ENCODE measurements at regions not wholly inside any gene's neighbourhood (a gene's known extent, or its start where the extent isn't known, plus 50 kb on each side); places are given as distances from the start of the nearest gene placed in this dataset.
"Not testable (repeated sequence)": the region's sequence is repeated elsewhere in the genome, so short reads cannot be mapped to it uniquely, and the experiment has no call there.

DNA sequence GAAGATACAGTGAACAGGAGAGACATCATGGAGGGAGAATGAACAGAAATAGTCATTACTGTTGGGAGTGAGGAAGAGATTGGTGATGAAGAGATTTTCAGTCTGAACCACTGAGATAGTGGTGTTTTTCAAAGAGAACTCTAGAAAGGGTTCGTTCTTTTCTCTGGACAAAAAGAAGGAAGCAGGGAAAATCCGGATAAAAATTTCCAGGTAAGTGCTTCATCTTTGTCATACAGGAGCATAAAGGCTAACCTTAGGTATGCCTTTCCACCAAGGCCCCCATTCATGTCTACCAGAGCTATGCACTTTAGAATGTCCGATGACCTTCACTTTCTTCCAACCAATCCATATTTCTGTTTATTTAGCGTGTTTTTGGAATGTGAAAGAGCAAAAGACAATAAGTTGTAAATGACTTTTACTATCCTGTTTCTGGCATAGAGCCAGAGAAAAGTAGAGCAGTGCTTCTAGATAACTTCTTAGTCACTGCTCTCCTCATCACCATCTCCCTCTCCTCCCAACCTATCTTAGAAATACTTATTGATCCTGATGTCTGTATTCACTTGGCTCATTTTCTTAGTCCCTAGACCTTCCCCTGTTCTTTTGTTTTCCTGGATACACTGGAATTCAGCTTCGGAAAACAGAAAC, 116.5 kb downstream of the TTC6 start:
- WGBS (ENCODE audit: insufficient coverage): no CpG with 5 or more reads among the region's 5 CpGs
- H3K9me3 ChIP-seq (replicated peaks; ENCODE audit: control insufficient read depth, low read depth, low read length): no peaks in the 10 kb centered on the region
- DNase-seq: no peak
- H3K27me3 ChIP-seq (ENCODE audit: control insufficient read depth, insufficient read depth, low read length): no peaks in the 10 kb centered on the region
- no peak overlapping the region for H3K27ac ChIP-seq (ENCODE audit: low read length)
- H3K4me1 ChIP-seq (ENCODE audit: control insufficient read depth, insufficient read depth, low read length): no peaks in the 10 kb centered on the region
- H3K36me3 ChIP-seq (ENCODE audit: control insufficient read depth, insufficient read depth, low read length): no peaks in the 10 kb centered on the region
- no peak overlapping the region for H3K4me3 ChIP-seq (ENCODE audit: low read length)

DNA sequence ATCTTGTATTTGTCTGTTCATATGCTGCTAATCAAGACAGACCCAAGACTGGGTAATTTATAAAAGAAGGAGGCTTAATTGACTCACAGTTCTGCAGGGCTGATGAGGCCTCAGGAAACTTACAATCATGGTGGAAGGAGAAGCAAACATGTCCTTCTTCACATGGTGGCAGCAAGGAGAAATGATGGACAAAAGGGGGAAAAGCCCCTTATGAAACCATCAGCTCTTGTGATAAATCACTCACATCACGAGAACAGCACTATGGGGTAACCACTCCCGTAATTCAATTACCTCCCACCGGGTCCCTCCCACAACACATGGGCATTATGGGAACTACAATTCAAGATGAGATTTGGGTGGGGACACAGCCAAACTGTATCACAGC, 117.0 kb downstream of the TTC6 start:
- no CpG with 5 or more reads among the region's 3 CpGs for WGBS (ENCODE audit: insufficient coverage)
- not testable (repeated sequence) for H3K27me3 ChIP-seq (ENCODE audit: control insufficient read depth, insufficient read depth, low read length); H3K4me3 ChIP-seq (ENCODE audit: low read length); H3K9me3 ChIP-seq (replicated peaks; ENCODE audit: control insufficient read depth, low read depth, low read length); H3K36me3 ChIP-seq (ENCODE audit: control insufficient read depth, insufficient read depth, low read length); H3K4me1 ChIP-seq (ENCODE audit: control insufficient read depth, insufficient read depth, low read length); H3K27ac ChIP-seq (ENCODE audit: low read length); DNase-seq

DNA sequence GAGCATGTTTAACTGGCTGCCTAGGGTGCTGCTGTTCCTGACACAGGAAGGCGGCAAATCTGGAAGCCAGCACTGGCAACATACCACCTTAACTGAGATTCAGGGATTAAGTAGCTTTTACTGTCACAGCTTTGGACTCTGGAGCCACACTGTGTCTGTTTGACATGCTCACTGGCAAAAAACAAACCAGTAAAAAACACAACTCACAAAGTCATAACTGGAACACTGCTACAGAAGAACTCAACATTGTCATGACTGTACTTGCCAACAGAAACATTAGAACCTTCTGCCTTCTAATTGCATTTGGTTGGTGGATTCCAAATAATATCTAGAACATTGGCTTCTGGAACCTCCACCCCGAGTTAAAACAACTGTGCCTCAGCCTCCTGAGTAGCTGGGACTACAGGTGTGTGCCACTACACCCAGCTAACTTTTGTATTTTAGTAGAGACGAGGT, 117.6 kb downstream of the TTC6 start:
- Histone ChIP-seq H3K4me1 (ENCODE audit: control insufficient read depth, insufficient read depth, low read length) (no peaks in the 10 kb centered on the region), H3K36me3 (ENCODE audit: control insufficient read depth, insufficient read depth, low read length) (no peaks in the 10 kb centered on the region), H3K27me3 (ENCODE audit: control insufficient read depth, insufficient read depth, low read length) (no peaks in the 10 kb centered on the region), H3K9me3 (replicated peaks; ENCODE audit: control insufficient read depth, low read depth, low read length) (no peaks in the 10 kb centered on the region), H3K27ac (ENCODE audit: low read length) (no peak overlapping the region), H3K4me3 (ENCODE audit: low read length) (no peak overlapping the region)
- no peak for DNase-seq
- WGBS (ENCODE audit: insufficient coverage): 100% methylated on average over 1 of the region's 3 CpGs

DNA sequence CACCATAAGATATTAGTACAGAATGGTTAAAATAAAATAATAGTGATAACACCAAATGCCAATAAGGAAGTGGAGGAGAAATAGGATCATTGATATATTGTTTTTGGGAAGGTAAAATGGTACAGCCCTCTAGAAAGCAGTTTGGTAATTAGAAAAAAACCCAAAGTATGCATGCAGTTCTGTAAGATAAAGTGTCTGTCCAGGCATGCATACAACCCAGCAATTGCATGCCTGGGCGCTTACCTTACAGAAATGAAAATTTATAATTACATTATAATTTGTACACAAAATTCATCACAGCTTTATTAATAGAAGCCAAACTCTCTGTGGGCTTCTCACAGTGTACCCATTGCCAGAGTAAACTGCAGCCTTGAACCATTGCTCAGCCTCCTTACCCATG, 124.7 kb downstream of the TTC6 start:
- Histone ChIP-seq H3K36me3 (ENCODE audit: control insufficient read depth, insufficient read depth, low read length) (no peaks in the 10 kb centered on the region), H3K27me3 (ENCODE audit: control insufficient read depth, insufficient read depth, low read length) (no peaks in the 10 kb centered on the region), H3K4me3 (ENCODE audit: low read length) (no peak overlapping the region), H3K4me1 (ENCODE audit: control insufficient read depth, insufficient read depth, low read length) (no peaks in the 10 kb centered on the region), H3K27ac (ENCODE audit: low read length) (no peak overlapping the region), H3K9me3 (replicated peaks; ENCODE audit: control insufficient read depth, low read depth, low read length) (no peaks in the 10 kb centered on the region)
- no CpG with 5 or more reads among the region's 1 CpG for WGBS (ENCODE audit: insufficient coverage)
- no peak for DNase-seq

DNA sequence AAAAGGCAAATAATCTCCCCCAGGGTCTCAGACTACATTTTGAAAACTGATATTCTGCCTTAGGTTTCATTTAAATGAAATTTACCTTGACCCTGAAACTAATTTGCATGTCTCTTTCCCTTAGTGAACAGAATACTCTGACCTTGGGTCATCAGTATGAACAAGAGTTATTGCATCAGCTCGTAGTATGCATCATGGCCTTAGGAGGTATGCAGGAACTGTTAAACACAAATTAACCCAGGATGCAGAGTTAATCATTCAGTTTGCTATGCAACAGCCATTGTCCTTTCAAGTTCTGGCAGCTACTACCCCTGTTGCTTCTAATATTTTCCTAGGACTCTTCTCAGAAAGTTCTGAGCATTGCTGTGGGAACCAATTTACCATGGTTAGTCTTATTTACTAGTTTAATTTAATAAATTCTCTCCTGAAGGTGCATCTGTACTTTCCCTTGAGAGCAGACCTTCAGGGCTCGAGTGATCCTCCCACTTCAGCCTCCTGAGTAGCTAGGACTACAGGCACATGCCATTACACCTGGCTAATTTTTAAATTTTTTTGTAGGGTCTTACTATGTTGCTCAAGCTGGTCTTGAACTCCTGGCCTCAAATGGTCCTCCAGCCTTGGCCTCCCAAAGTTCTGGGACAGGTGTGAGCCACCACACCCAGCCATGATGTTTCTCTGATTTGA, 126.7 kb downstream of the TTC6 start:
- no CpG with 5 or more reads among the region's 2 CpGs for WGBS (ENCODE audit: insufficient coverage)
- Histone ChIP-seq H3K27ac (ENCODE audit: low read length) (no peak overlapping the region), H3K4me3 (ENCODE audit: low read length) (no peak overlapping the region), H3K27me3 (ENCODE audit: control insufficient read depth, insufficient read depth, low read length) (no peaks in the 10 kb centered on the region), H3K4me1 (ENCODE audit: control insufficient read depth, insufficient read depth, low read length) (no peaks in the 10 kb centered on the region), H3K9me3 (replicated peaks; ENCODE audit: control insufficient read depth, low read depth, low read length) (no peaks in the 10 kb centered on the region), H3K36me3 (ENCODE audit: control insufficient read depth, insufficient read depth, low read length) (no peaks in the 10 kb centered on the region)
- no peak for DNase-seq

DNA sequence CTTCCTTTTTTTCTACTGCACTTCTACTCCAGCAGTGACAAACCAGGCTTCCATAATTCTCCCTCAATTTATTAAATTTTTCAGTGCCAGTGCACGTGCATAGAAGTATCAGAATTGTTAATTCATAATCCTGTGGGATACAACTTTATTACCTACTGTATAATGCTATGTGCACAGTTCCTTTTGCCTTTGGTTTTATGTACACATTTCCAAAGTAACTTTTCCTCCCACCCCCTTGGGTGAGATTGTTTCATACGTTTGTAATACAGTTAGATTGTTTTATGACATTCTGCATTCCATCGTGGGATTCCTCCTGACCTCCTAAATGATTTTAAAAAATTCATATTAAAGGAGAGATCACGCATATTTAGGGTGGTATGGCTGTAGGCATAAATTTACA, 128.1 kb downstream of the TTC6 start:
- Histone ChIP-seq H3K4me1 (ENCODE audit: control insufficient read depth, insufficient read depth, low read length) (no peaks in the 10 kb centered on the region), H3K36me3 (ENCODE audit: control insufficient read depth, insufficient read depth, low read length) (no peaks in the 10 kb centered on the region), H3K27me3 (ENCODE audit: control insufficient read depth, insufficient read depth, low read length) (no peaks in the 10 kb centered on the region), H3K4me3 (ENCODE audit: low read length) (no peak overlapping the region), H3K27ac (ENCODE audit: low read length) (no peak overlapping the region), H3K9me3 (replicated peaks; ENCODE audit: control insufficient read depth, low read depth, low read length) (no peaks in the 10 kb centered on the region)
- WGBS (ENCODE audit: insufficient coverage): no CpG with 5 or more reads among the region's 4 CpGs
- no peak for DNase-seq

DNA sequence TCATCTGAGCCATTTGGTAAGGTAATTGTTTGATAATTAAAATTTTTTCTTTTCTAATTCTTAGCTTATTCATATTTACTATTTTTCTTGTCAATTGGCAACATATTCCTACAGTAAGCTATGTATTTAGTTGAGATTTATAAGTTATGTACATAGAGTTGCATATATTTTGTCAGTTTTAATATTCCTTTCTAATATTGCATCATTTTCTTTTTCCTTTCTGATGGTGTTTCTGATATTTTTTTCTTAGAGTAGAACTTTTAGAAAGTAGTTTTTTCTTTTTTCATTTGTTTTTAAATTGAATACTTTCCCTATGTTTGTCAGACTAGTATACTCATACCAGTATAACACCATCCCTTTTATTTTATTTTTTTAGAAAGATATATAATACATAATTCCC, 131.3 kb downstream of the TTC6 start:
- no peaks in the 10 kb centered on the region for H3K36me3 ChIP-seq (ENCODE audit: control insufficient read depth, insufficient read depth, low read length)
- no peak for DNase-seq
- H3K4me1 ChIP-seq (ENCODE audit: control insufficient read depth, insufficient read depth, low read length): no peaks in the 10 kb centered on the region
- H3K27ac ChIP-seq (ENCODE audit: low read length): no peak overlapping the region
- no peaks in the 10 kb centered on the region for H3K9me3 ChIP-seq (replicated peaks; ENCODE audit: control insufficient read depth, low read depth, low read length)
- H3K27me3 ChIP-seq (ENCODE audit: control insufficient read depth, insufficient read depth, low read length): no peaks in the 10 kb centered on the region
- H3K4me3 ChIP-seq (ENCODE audit: low read length): no peak overlapping the region

DNA sequence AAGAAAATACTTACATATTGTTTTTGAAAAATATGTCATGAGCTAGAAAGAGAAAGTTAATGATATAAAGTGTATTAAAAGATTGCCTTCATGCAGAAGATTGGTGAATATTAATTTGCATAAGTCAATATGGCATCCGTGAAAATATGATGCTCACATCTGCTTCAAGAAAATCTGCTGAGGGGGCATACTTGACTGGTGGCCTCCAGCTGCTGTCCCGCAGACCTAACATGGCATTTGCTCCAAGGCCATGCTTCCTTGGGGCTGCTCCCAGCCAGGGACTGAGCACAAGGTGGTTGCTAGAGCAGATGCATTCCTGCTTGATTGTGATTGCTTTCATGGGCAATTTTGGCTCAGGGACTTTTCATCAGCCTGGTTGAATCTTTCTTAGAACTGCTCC, 133.8 kb downstream of the TTC6 start:
- Histone ChIP-seq H3K4me1 (ENCODE audit: control insufficient read depth, insufficient read depth, low read length) (no peaks in the 10 kb centered on the region), H3K9me3 (replicated peaks; ENCODE audit: control insufficient read depth, low read depth, low read length) (no peaks in the 10 kb centered on the region), H3K27me3 (ENCODE audit: control insufficient read depth, insufficient read depth, low read length) (no peaks in the 10 kb centered on the region), H3K4me3 (ENCODE audit: low read length) (no peak overlapping the region), H3K27ac (ENCODE audit: low read length) (no peak overlapping the region), H3K36me3 (ENCODE audit: control insufficient read depth, insufficient read depth, low read length) (no peaks in the 10 kb centered on the region)
- 85% methylated on average over 2 of the region's 2 CpGs for WGBS (ENCODE audit: insufficient coverage)
- DNase-seq: no peak

DNA sequence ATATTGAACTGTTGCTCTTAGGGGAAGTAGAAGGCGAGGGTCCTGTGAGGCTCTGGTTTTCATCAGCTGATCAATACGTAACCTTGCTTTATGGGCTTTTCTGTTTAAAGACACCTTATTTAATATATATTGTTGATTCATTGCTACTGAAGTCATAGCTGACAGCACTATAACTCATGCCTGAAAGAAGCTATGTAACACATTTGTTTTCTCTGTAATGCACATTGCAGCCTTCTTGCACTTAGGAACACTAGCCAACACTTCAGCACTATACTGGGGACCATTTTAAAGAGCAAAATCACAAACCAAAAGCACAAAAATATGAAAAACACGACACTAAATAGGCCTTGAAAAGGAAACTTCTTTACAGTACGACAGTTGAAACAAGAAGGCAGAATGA, 135.7 kb downstream of the TTC6 start:
- WGBS (ENCODE audit: insufficient coverage): no CpG with 5 or more reads among the region's 4 CpGs
- Histone ChIP-seq H3K4me1 (ENCODE audit: control insufficient read depth, insufficient read depth, low read length) (no peaks in the 10 kb centered on the region), H3K27ac (ENCODE audit: low read length) (no peak overlapping the region), H3K9me3 (replicated peaks; ENCODE audit: control insufficient read depth, low read depth, low read length) (no peaks in the 10 kb centered on the region), H3K36me3 (ENCODE audit: control insufficient read depth, insufficient read depth, low read length) (no peaks in the 10 kb centered on the region), H3K27me3 (ENCODE audit: control insufficient read depth, insufficient read depth, low read length) (no peaks in the 10 kb centered on the region), H3K4me3 (ENCODE audit: low read length) (no peak overlapping the region)
- DNase-seq: no peak

DNA sequence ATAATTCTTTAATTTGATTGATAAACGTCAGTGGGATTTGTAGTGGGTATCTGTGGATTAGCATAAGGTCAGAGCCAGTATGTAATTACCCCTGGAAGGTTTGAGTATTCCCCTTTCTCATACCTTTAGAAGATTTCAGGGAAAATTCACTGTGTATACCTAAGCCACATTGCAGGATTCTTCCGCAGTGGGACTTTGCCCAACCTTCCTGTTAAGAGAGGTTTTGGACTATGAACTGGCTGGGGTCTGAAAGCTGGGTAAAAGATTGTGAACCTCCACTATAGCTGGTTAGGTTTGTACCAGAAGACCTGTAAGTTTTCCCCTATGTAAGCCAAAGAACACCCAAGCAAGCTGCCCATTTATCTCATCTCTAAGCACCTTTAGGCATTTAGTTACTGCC, 150.2 kb downstream of the TTC6 start:
- WGBS (ENCODE audit: insufficient coverage): no CpG with 5 or more reads among the region's 2 CpGs
- Histone ChIP-seq H3K4me1 (ENCODE audit: control insufficient read depth, insufficient read depth, low read length) (no peaks in the 10 kb centered on the region), H3K9me3 (replicated peaks; ENCODE audit: control insufficient read depth, low read depth, low read length) (no peaks in the 10 kb centered on the region), H3K36me3 (ENCODE audit: control insufficient read depth, insufficient read depth, low read length) (no peaks in the 10 kb centered on the region), H3K27ac (ENCODE audit: low read length) (no peak overlapping the region), H3K27me3 (ENCODE audit: control insufficient read depth, insufficient read depth, low read length) (no peaks in the 10 kb centered on the region), H3K4me3 (ENCODE audit: low read length) (no peak overlapping the region)
- no peak for DNase-seq
